GM23338 (cell line): ENCODE measurements at regions not wholly inside any gene's neighbourhood (a gene's known extent, or its start where the extent isn't known, plus 50 kb on each side); places are given as distances from the start of the nearest gene placed in this dataset.

ENCODE experiments used
- ATAC-seq: fragments of 200-7000 bp; cut with Tn5 transposase; 3 replicates; pipeline ENCODE4 v1.9.1; 2020
- DNase-seq: peaks from one replicate; pipeline ENCODE4 v3.0.0-alpha.2; 2015; ENCODE audit warnings: low spot score
- H2AFZ ChIP-seq: fragments of 200-600 bp; sonication (generic); 2 replicates; pipeline ENCODE4 v1.8.0; 2016; ENCODE audit warnings: antibody characterized with exemption, mild to moderate bottlenecking, moderate library complexity
- H3F3A ChIP-seq: fragments of 200-600 bp; sonication (generic); replicated peaks from 2 replicates; pipeline ENCODE4 v1.8.0; 2017; ENCODE audit warnings: antibody characterized with exemption, mixed run types, low read depth
- H3K27ac ChIP-seq: fragments of 200-600 bp; sonication (generic); 2 replicates; pipeline ENCODE4 v1.6.1; 2016; ENCODE audit warnings: low read depth
- H3K27me3 ChIP-seq: fragments of 200-600 bp; sonication (generic); 2 replicates; pipeline ENCODE4 v1.8.0; 2016; ENCODE audit warnings: mild to moderate bottlenecking, mixed run types, moderate library complexity; ENCODE audit not compliant: insufficient read depth
- H3K36me3 ChIP-seq: fragments of 200-600 bp; sonication (generic); 2 replicates; pipeline ENCODE4 v1.8.0; 2016; ENCODE audit warnings: mild to moderate bottlenecking; ENCODE audit not compliant: insufficient read depth
- H3K4me1 ChIP-seq: fragments of 200-600 bp; sonication (generic); 2 replicates; pipeline ENCODE4 v1.8.0; 2016; ENCODE audit warnings: mild to moderate bottlenecking, moderate library complexity; ENCODE audit not compliant: insufficient read depth
- H3K4me2 ChIP-seq: fragments of 200-600 bp; sonication (generic); 2 replicates; pipeline ENCODE4 v1.7.1; 2017; ENCODE audit warnings: mixed run types
- H3K4me3 ChIP-seq: fragments of 200-600 bp; sonication (generic); 2 replicates; pipeline ENCODE4 v1.6.1; 2016; ENCODE audit warnings: mixed run types
- H3K79me2 ChIP-seq: fragments of 200-600 bp; sonication (generic); replicated peaks from 2 replicates; pipeline ENCODE4 v1.8.0; 2017; ENCODE audit warnings: mild to moderate bottlenecking; ENCODE audit not compliant: insufficient read depth
- H3K9me2 ChIP-seq: fragments of 200-600 bp; sonication (generic); 2 replicates; pipeline ENCODE4 v1.8.0; 2017; ENCODE audit not compliant: insufficient read depth
- H4K20me1 ChIP-seq: fragments of 200-600 bp; sonication (generic); replicated peaks from 2 replicates; pipeline ENCODE4 v1.8.0; 2017; ENCODE audit warnings: mild to moderate bottlenecking; ENCODE audit not compliant: insufficient read depth
- H3K27ac Mint-ChIP-seq: 2 replicates; pipeline ENCODE4 v1.8.0; 2020; ENCODE audit warnings: inconsistent platforms, mild to moderate bottlenecking, moderate library complexity, mixed read lengths
- H3K27me3 Mint-ChIP-seq: 3 replicates; pipeline ENCODE4 v1.8.0; 2022; ENCODE audit warnings: low read depth, mild to moderate bottlenecking, moderate library complexity, mixed read lengths, inconsistent platforms; ENCODE audit not compliant: insufficient read depth, poor library complexity
- H3K36me3 Mint-ChIP-seq: 3 replicates; pipeline ENCODE4 v1.8.0; 2021; ENCODE audit warnings: low read depth, mild to moderate bottlenecking, inconsistent platforms, moderate library complexity, mixed read lengths
- H3K4me1 Mint-ChIP-seq: 3 replicates; pipeline ENCODE4 v1.8.0; 2020; ENCODE audit warnings: mild to moderate bottlenecking, inconsistent platforms, mixed read lengths
- H3K4me3 Mint-ChIP-seq: 3 replicates; pipeline ENCODE4 v1.8.0; 2021; ENCODE audit warnings: moderate library complexity, mild to moderate bottlenecking, inconsistent platforms, mixed read lengths
- H3K9me3 Mint-ChIP-seq: 3 replicates; pipeline ENCODE4 v1.8.0; 2020; ENCODE audit warnings: moderate library complexity, mild to moderate bottlenecking, inconsistent platforms, mixed read lengths
- CREB1 ChIP-seq: fragments of 250-450 bp; sonication (Bioruptor Pico); IDR thresholded peaks from 2 replicates; pipeline ENCODE4 v1.5.0; 2020; ENCODE audit warnings: low read depth, mild to moderate bottlenecking, moderate library complexity
- EZH2 ChIP-seq: fragments of 200-600 bp; sonication (generic); IDR thresholded peaks from one replicate; pipeline ENCODE4 v1.8.0; 2017; ENCODE audit warnings: antibody characterized with exemption, mild to moderate bottlenecking, low read depth; ENCODE audit not compliant: unreplicated experiment
- EZH2phosphoT487 ChIP-seq: fragments of 200-600 bp; sonication (generic); IDR thresholded peaks from one replicate; pipeline ENCODE4 v1.8.1; 2018; ENCODE audit warnings: antibody characterized with exemption; ENCODE audit not compliant: unreplicated experiment
- JUNB ChIP-seq: IDR thresholded peaks from one replicate; pipeline ENCODE4 v1.6.1; 2016; ENCODE audit warnings: antibody characterized with exemption; ENCODE audit not compliant: unreplicated experiment
- NANOG ChIP-seq: IDR thresholded peaks from 2 replicates; pipeline ENCODE4 v1.6.1; 2016; ENCODE audit warnings: antibody characterized with exemption, borderline replicate concordance
- STAT1 ChIP-seq: IDR thresholded peaks from one replicate; pipeline ENCODE4 v1.6.1; 2016; ENCODE audit warnings: antibody characterized with exemption; ENCODE audit not compliant: unreplicated experiment
- ZNF114 ChIP-seq: fragments of 250-450 bp; sonication (Bioruptor Pico); IDR thresholded peaks from 2 replicates; pipeline ENCODE4 v1.5.0; 2020; ENCODE audit warnings: mild to moderate bottlenecking, moderate library complexity
- ZNF331 ChIP-seq: fragments of 250-450 bp; sonication (Bioruptor Pico); IDR thresholded peaks from 2 replicates; pipeline ENCODE4 v1.5.0; 2020; ENCODE audit warnings: low read depth, mild to moderate bottlenecking, moderate library complexity
- TF ChIP-seq, protein P1 (sequence below): fragments of 250-450 bp; sonication (Bioruptor Pico); IDR thresholded peaks from 2 replicates; pipeline ENCODE4 v1.5.0; 2020; ENCODE audit warnings: mild to moderate bottlenecking, moderate library complexity
- TF ChIP-seq, protein P2 (sequence below): IDR thresholded peaks from 2 replicates; pipeline ENCODE4 v1.6.1; 2016; ENCODE audit warnings: antibody characterized with exemption

DNA sequence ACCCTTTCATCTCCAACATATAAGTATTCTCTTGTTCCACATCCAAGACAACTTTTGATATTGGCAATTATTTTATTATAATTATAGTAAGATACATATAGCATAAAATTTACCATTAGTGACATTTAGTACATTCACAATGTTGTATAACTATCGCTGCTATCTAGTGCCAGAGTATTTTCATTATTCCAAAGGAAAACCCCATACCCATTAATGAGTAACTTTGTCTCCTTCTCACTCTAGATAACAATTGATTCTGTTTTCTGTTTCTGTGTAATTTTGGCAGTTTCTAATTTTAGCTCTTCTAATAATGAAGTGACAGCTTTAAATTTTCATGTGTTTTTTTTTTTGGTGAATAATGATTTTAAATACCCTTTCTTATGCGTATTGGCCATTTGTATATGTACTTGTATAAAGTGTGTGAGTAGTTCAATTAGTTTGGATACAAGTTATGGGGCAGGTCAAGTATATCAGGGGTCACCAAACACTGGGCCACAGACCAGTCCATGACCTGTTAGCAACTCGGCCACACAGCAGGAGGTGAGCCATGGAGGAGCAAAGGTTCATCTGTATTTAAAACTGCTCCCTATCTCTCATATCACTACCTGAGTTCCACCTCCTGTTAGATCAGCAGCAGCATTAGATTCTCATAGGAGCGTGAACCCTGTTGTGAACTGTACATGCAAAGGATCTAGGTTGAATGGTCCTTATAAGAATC, 97.2 kb upstream of the SYT1 start:
- no peak overlapping the region for H3K4me2 ChIP-seq
- ATAC-seq (no peak), DNase-seq (no peak)
- H3K4me3 ChIP-seq: no peak overlapping the region
- Mint-ChIP-seq H3K36me3 (no peaks in the 10 kb centered on the region), H3K9me3 (peaks cover 3% of the 10 kb centered on the region; the same call in 2 of the 3 replicates), H3K4me3 (no peak overlapping the region), H3K27me3 (no peaks in the 10 kb centered on the region), H3K27ac (no peak overlapping the region), H3K4me1 (no peaks in the 10 kb centered on the region)
- no peaks in the 10 kb centered on the region for H3F3A ChIP-seq
- H4K20me1 ChIP-seq: no peaks in the 10 kb centered on the region
- H3K27me3 ChIP-seq: no peaks in the 10 kb centered on the region
- H3K9me2 ChIP-seq: no peaks in the 10 kb centered on the region
- no peak overlapping the region for H3K27ac ChIP-seq
- no peaks in the 10 kb centered on the region for H3K79me2 ChIP-seq
- H3K4me1 ChIP-seq: no peaks in the 10 kb centered on the region
- TF ChIP-seq ZNF331 (CRISPR knock-in tag): no peak
- TF ChIP-seq NANOG: no peak
- no peak for TF ChIP-seq ZNF114 (CRISPR knock-in tag)
- TF ChIP-seq STAT1: no peak
- no peak for TF ChIP-seq EZH2
- TF ChIP-seq, protein P1, sequence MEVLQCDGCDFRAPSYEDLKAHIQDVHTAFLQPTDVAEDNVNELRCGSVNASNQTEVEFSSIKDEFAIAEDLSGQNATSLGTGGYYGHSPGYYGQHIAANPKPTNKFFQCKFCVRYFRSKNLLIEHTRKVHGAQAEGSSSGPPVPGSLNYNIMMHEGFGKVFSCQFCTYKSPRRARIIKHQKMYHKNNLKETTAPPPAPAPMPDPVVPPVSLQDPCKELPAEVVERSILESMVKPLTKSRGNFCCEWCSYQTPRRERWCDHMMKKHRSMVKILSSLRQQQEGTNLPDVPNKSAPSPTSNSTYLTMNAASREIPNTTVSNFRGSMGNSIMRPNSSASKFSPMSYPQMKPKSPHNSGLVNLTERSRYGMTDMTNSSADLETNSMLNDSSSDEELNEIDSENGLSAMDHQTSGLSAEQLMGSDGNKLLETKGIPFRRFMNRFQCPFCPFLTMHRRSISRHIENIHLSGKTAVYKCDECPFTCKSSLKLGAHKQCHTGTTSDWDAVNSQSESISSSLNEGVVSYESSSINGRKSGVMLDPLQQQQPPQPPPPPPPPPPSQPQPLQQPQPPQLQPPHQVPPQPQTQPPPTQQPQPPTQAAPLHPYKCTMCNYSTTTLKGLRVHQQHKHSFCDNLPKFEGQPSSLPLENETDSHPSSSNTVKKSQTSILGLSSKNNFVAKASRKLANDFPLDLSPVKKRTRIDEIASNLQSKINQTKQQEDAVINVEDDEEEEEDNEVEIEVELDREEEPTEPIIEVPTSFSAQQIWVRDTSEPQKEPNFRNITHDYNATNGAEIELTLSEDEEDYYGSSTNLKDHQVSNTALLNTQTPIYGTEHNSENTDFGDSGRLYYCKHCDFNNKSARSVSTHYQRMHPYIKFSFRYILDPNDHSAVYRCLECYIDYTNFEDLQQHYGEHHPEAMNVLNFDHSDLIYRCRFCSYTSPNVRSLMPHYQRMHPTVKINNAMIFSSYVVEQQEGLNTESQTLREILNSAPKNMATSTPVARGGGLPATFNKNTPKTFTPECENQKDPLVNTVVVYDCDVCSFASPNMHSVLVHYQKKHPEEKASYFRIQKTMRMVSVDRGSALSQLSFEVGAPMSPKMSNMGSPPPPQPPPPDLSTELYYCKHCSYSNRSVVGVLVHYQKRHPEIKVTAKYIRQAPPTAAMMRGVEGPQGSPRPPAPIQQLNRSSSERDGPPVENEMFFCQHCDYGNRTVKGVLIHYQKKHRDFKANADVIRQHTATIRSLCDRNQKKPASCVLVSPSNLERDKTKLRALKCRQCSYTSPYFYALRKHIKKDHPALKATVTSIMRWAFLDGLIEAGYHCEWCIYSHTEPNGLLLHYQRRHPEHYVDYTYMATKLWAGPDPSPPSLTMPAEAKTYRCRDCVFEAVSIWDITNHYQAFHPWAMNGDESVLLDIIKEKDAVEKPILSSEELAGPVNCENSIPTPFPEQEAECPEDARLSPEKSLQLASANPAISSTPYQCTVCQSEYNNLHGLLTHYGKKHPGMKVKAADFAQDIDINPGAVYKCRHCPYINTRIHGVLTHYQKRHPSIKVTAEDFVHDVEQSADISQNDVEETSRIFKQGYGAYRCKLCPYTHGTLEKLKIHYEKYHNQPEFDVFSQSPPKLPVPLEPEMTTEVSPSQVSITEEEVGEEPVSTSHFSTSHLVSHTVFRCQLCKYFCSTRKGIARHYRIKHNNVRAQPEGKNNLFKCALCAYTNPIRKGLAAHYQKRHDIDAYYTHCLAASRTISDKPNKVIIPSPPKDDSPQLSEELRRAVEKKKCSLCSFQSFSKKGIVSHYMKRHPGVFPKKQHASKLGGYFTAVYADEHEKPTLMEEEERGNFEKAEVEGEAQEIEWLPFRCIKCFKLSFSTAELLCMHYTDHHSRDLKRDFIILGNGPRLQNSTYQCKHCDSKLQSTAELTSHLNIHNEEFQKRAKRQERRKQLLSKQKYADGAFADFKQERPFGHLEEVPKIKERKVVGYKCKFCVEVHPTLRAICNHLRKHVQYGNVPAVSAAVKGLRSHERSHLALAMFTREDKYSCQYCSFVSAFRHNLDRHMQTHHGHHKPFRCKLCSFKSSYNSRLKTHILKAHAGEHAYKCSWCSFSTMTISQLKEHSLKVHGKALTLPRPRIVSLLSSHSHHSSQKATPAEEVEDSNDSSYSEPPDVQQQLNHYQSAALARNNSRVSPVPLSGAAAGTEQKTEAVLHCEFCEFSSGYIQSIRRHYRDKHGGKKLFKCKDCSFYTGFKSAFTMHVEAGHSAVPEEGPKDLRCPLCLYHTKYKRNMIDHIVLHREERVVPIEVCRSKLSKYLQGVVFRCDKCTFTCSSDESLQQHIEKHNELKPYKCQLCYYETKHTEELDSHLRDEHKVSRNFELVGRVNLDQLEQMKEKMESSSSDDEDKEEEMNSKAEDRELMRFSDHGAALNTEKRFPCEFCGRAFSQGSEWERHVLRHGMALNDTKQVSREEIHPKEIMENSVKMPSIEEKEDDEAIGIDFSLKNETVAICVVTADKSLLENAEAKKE: no peak
- no peak for TF ChIP-seq JUNB
- no peak for TF ChIP-seq EZH2phosphoT487
- TF ChIP-seq, protein P2, sequence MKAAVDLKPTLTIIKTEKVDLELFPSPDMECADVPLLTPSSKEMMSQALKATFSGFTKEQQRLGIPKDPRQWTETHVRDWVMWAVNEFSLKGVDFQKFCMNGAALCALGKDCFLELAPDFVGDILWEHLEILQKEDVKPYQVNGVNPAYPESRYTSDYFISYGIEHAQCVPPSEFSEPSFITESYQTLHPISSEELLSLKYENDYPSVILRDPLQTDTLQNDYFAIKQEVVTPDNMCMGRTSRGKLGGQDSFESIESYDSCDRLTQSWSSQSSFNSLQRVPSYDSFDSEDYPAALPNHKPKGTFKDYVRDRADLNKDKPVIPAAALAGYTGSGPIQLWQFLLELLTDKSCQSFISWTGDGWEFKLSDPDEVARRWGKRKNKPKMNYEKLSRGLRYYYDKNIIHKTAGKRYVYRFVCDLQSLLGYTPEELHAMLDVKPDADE: no peak
- TF ChIP-seq CREB1 (CRISPR knock-in tag): no peak
- H2AFZ ChIP-seq: no peak overlapping the region
- no peaks in the 10 kb centered on the region for H3K36me3 ChIP-seq
